Left hindlimb (tissue), 1 donor: ENCODE measurements at regions not wholly inside any gene's neighbourhood (a gene's known extent, or its start where the extent isn't known, plus 50 kb on each side); places are given as distances from the start of the nearest gene placed in this dataset.

Experiments used
- DNase-seq: peaks from one replicate; pipeline ENCODE4 v3.0.0-alpha.2; 2018

DNA sequence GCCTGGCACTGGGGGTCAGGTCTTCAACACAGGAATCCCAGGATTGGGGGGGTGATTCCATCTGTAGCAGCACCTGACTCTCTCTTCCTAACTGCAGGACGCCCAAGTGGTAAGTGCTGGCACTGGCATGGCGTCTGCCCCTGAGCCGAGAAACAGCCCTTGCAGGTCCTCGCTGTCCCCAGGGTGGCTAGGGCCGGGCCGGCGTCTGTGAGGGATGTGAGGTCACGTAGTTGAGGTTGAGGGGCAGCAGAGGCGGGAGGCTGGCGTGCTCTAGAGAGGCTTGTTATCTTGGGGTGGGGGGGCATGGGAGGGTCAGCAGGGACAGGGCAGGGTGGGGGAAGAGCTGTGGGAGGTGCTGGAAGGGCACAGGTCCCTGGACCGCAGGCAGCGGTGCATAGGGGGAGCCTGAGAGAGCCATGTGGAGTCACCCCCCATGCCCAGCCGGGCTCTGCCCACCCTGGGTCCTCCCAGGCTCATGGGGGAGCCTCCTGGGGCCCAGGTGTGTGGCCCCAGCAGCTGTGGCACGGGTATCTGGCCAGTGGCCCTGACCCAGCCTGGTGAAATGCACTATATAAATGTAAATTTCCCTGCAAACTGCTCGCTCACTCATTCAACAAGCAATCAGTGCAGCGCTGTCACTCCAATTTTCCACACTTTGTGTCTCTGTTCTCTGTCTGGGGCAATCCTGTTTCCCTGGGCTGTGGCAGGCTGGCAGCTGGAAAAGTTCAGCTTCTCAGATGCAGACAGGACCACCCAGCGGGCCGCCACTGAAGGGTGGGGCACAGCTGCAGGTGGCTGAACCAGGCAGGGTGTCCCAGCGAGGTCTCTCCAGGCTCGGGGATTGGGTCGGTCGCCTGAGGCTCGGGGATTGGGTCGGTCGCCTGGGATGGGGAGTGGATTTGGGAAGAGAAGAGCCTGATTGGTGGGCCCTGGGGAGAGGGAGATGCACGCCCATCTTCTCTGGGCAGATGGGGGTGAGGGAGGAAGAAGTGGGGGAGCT lies 102.2 kb upstream of the NKX1-1 start:
- DNase-seq = peak; percentile 15

DNA sequence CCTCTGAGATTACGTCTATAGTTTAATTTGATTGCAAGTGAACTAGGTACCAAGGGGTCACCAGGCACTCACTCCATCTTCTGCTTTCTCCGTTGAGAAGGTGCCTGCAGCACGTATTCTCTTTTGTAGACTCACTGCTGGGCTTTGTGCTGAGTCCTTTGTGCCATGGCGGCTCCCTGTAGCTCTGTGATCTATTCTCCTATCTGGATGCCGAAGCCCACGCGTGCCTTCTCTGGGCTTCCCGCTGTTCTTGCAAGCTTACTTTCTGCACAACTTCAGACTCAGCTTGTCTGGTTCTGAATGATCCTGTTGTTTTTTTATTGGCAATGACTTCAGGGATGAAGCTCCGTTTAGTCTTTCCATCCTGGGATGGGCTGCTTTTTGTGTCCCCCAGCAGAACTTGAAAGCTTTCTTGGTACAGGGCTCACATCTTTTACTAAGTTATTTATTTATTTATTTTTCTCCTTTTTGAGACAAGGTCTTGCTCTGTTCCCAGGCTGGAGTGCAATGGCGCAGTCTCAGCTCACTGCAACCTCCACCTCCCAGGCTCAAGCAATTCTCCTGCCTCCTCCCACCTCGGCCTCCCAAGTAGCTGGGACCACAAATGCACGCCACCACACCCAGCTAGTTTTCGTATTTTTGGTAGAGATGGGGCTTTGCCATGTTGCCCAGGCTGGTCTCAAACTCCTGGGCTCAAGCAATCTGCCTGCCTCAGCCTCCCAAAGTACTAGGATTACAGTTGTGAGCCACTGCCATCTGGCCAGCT lies 100.9 kb upstream of the NKX1-1 start:
- no peak for DNase-seq

DNA sequence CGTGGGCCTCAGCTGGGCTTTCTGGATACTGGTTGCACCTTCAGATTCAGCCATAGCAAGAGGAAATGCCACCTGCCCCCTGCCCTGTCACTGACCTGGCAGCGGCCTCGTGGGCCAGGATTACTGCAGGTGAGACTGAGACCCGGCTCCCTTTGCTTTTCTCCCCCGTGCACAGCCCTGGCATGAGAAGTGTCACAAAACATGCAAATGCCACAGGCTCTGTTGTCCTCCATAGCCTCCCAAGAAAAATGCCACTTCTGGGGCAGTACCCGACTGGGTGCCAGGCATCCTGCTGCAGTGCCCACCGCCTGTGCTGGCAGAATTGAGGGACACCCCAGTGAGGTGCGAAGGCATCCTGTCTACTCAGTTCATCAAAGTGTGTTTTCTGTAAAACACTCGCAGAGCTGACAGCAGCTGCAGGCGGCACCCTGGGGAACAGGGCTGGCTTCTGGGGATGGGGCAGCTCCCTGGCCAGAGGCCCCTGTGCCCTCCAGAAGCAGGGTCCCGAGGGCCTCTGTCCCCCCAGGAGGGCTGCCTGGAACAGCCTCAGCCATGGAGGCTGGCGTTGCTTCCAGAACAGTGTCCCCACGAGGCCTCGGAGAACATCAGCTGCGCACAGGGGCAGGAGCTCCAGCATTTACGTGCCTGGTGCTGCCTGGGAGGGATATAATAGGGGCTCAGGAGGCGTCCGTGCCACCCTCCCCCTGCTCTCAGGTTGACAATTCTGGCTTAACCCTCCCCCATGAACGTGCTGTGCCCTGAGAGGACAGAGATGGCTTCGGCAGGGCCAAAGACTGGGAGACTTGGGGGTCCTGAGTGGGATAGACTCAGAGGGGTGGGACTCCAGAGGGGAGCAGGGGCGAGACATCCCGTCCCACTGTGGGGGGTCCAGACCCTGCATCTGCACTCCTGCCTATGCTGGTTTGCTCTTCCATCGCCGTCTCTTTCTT lies 99.5 kb upstream of the NKX1-1 start:
- no peak for DNase-seq

DNA sequence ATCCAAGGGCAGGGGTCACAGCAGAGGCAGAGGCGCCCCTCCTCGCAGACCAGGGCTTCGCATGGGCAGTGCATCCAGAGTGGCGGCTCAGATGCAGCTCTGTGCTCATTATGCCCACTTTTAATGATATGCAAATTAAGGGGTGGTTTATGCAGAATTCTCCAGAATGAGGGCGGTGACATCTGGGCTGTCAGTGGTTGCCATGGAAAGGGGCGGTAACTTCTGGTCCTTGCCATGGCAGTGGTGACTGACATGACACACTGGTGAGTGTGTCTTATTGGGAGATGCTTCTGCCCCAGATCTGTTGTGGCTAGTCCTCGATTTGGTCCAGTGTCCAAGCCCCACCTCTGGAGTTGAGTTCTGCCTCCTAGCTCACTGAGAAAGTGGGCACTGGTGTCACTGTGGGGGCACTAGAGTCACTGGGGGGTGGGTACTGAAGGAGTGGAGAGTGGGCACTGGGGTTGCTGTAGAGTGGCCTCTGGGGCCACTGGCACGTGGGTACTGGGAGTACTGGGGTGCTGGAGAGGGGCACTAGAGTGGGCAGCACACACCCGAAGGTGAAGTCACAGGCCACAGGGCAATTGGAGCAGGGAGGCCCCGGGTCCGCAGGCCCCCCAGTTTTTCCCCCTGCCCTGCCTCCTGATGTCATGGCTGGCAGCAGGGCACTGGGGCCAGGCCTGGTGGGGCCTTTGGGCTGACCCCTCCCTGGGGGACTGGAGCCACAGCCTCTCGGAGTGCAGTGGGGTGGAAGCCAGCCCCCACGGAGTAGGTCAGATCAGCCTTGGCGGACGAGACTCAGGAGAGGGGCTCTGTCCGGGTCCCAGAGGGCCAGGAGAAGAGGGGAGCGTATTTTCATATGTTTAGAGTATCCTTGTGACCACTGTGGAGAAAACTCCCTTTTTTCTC lies 98.6 kb upstream of the NKX1-1 start:
- no peak for DNase-seq

DNA sequence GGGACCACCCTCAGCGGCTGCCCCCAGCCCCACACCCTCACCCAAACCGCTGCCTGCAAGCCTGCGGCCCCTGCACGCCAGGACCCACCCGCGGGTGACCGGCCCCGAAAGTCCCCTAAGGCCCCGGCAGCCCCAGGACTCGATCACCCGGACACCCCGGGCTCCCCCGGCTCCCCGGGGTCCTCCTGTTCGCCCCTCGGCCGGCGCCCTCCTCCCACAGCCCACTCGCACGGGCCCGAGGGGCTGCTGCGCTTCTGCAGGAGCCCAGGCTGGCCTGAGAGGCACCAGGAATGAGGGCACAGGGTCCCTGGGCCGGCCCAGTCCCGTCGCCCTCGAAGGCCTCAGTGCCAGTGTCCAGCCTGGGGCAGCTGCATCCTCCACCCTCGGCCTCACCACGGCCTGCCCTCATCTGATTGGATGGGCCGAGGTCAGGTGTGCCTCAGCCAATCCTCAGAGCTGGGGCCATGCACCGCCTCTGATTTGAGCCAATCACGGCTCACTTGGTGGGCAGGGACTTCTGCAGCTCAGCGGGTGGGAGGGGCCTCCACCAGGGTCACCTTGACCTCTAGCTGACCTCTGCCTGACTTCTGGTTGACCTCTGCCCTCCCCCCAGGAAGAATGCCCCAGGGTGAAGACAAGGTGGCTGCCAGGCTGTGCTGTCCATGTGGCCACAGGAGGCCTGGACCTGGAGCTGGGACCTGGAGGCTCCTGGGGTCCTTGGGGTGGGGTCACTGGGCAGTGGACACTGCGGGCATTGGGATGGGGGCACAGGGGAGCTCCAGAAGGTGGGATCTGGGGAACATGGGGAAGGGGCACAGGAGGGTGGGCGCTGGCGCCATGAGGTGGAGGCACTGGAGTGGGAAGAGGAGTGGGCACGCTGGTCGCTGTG lies 97.6 kb upstream of the NKX1-1 start:
- no peak for DNase-seq

DNA sequence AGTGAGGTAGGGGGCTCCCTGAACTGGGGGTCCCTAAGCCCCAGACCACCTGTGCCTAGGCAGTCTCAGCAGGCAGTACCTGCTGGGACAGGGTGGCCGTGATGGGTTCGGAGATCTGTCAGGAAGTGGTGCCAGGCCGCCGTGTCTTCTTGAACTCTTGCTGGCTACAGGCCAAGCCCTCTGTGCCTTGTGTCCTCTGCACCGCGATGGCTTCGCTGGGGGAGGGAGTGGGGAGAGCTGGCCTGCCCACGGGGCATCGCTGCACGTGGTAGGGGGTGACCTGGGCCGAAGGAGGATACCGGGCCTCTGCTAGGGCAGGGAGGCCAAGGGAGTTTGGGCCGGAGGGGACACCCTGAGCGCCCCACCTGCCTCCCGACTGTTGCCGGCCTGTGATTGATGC lies 96.7 kb upstream of the NKX1-1 start:
- DNase-seq = no peak

DNA sequence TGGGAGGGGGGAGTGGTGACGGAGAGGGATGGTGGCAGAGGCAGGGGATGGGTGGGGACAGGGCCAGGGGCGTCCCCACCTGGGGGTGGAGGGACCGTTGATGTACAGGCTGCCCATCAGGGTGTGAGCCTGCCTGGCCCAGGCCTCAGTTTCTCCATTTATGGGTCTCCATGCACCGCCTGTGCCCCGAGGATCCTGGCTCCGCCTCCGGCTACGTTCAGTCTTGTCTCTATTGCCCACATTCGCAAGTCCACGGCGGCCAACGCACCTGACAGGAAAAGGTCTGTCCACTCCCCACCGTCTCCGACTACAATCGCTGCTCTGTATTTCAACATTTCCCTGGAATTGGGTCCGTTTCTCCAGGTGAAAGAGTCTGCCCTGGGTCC lies 96.3 kb upstream of the NKX1-1 start:
- DNase-seq = no peak

DNA sequence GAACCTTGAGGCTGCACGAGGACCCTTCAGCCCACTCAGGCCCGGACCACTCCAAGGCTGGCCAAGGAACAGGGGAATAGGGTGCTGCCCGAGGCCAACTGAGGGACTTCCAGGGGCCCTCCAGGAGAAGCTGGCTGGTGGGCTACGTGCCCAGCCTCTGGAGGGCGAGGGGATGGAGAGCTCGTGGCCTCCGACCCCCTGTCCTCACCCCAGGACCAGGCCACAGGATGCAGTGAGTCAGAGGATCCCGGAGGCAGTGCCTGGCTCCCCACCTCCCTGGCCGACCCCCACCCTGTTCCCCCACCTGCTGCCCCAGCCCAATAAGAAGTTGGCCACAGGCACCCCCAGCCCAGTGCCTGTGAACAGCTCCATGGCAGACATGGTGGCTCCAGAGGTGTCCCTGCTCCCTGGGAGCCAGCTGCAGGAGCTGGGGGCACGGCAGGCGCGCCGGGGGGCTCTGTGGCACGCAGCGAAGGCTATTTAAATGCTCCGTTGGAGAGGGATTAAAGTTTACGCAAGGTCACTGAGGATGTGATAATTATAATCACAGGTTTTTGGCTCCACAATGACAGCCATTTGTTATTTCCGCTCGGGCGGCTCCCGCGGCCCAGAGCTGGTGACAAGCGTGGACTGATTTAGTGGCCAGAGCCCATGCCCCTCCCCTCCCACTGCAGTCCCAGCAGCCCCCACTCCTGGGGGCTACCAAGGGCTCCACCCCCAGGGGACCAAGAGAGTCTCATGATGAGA lies 95.7 kb upstream of the NKX1-1 start:
- no peak for DNase-seq

DNA sequence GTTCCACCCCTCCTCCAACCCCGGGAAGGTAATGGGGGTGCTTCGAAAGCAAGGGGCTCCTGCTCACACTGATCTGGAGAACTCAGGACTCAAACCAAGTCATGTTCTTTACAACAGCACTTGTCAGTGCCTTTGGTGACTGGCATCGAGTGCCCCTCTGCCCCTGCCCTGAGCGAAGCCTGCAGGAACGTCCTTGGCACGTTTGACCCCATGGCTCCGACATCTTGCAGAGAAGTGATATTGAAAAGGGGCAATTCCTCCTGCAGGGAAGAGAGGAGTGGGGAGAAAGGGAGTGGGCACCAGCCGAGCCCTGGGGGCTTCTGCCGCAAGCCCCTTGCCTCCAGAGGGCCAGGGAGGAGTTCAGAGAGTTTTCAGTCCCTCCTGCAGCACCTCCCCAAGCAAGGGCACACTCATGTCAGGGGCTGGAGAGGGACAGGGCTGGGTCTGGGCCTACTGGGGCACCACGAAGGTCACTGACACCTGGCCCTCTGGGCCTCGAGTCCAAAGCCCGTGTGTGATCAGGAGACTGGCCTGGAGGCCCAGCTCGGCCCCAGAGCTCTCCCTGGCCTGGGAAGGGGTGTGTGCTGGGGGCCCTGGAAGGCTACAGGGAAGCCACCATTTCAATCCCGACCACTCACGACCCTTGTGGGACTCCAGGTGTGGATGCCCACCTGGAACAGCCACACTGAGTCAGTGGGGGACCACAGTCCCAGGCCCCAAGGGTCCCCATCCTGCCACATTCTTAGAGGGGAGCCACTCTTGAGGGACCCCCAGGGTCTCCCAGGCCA lies 94.9 kb upstream of the NKX1-1 start:
- DNase-seq = no peak

DNA sequence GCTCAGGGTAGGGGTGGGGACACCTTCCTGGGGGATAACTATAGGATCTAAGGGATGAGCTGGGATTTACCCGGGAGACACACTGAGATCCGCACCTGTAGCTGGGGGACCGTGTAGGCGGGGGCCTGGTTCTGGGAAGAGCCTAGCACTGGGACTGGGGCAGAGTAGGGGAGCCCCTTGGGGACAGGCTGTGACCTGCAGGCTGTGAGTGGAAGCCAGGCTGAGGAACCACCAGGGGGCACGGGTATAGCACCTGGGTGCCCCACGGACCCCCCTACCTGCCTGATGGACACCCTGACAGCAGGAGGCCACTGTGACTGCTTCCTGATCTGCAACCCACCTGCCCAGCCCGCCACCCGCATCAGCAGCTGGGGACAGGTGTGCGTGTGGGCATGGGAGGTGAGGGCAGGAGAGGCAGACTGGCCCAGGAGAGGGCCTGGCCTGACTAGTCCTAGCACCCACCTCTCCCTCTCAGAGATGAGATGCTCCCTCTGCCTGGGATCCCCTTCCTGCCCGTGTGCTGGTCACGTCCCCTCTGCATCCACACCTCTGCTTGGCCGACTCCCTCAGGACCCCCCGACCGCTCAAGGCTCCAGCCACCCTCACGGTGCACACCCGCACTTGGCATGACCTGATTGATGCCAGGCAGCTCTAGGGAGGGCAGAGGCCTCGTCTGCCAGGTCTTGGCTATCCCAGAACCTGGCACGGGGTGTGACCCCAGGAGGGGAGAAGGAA lies 94.2 kb upstream of the NKX1-1 start:
- no peak for DNase-seq

DNA sequence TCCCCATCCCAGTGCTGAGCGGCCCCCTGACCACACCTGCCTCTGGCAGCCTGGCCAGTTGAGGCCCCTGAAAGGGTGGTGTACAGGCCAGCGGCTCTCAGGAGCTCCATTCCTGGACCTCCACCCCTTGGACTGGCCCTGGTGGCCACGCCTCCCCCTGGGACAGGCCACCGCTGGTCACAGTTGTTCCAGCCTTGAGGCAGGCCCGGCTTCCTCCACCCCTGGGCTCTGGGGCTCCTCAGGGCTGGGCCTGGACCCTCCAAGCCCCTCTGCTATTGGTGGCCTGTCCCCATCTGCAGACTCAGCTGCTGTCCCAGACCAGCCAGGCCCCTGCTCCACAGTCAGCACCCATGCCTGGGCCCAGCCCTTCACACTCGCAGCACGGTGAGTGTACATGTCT lies 93.2 kb upstream of the NKX1-1 start:
- DNase-seq = no peak

DNA sequence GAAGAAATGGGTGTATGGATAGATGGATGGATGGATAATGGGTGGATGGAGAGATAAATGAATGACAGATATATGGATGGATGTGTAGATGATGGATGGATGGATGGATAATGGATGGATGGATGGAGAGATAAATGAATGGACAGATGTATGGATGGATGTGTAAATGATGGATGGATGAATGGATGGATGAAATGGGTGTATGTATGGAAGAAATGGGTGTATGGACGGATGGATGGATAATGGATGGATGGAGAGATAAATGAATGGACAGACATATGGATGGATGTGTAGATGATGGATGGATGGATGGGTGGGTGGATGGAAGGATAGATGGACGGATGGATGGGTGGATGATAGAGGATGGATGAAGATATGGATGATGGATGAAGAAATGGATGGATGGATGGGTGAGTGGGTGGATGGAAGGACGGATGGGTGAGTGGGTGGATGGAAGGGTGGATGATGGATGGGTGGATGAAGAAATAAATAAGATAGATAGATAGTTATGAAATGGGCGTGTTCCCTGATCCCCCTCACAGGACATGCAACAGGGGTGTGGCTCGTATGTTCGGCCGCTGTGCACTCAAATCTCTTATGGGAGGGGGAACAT lies 91.1 kb upstream of the NKX1-1 start:
- no peak for DNase-seq

DNA sequence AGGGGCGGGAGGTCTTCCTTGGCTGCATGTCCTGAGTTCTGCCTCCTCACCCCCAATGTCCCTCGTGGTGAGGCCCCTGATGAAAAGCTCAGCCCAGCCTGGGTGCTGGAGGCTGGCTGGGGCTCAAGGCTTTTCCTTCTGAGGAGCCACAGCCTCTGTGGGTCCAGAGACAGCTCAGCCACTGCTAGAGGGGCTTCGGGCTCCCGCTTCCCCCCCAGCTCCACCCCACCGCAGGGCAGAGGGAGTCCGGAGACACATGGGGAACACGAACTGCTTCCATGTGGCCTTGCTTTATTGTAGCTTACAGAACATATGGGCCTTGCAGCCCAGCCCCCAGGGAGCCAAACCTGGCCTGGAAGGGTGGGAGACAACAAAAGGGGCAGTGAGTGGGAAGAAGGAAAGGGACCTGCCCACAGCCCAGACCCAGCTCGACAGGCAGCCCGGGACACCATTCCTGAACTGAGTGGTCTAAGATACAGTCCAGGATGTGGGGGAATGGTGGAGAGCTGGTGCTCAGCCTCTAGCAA lies 89.9 kb upstream of the NKX1-1 start:
- DNase-seq = no peak

DNA sequence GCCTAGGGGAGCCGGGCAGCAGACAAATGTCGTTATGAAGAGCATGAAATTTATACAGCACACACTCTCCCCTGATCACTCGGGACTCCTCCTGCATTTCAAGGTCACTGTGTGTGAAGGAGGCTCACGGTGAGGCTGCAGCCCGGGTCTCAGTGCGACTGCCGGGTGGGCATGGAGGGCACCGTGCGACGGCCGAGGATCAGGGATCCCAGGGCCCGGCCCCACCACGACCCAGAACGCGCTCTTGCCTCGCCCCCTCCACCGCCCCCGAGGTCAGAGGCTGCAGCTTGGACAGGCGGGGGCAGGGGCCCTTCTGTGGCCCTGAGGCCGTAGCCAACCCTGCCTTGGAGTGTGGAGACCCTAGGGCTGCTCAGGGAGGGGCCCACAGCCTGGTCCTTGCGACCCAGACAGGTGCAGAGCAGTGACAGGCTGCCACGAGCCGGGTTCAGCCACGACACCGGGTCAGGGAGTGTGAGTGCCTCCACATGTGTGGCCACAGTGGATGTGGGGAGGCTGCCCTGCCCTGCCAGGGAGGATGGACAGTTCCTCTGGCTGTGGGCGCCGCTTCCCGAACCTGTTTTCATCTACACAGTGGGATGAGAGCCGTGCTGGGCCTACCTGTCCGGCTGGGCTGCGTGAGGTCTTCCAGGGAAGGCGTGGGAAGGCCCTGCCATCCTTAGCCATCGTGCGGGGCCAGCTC lies 89.3 kb upstream of the NKX1-1 start:
- DNase-seq = no peak

DNA sequence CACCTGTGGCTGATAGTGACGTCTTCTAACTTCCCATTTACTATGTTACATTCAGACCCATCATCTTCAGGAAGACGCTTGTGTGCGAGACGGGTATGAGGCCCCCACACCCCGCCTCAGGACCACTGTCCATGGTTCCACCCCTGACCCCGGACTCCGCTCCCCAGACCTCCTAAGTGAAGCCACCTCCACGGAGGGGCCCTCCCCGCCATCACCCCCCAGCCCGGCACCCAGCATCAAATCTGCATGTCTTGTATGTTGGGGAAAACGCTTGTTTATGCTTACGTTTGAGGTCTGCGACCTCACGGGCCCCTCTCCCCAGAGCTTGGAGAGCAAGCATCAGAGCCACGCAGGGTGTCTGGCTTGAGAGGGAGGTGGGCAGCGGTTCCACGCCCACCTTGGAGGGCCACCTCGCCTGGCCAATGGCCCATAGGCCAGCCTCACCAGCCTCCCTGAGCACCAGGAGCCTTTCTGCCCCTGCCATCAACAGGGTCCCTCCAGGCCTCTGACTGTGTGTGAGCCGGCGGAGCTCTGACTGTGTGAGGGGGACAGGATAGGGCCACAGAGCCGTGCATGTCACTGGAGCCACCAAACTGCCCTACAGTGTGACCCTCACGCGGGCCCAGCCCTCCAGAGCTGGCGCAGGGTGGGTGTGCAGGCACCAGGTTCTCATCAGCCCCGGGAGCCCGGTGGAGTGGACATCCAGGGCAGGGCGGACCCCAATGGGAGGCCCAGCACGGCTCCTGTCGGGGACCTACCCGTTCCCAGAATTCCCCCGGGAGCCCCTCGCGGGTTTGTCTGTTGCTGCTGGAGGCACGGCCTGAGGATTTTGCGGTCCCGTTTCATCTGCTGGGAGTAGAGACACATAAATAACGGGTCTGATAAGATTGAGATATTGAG lies 88.4 kb upstream of the NKX1-1 start:
- no peak for DNase-seq
